CD4-positive, alpha-beta T cell treated with Interleukin-4 for 4 hours (primary cell): ENCODE measurements at regions not wholly inside any gene's neighbourhood (a gene's known extent, or its start where the extent isn't known, plus 50 kb on each side); places are given as distances from the start of the nearest gene placed in this dataset.
"Not testable (repeated sequence)": the region's sequence is repeated elsewhere in the genome, so short reads cannot be mapped to it uniquely, and the experiment has no call there.

ENCODE experiments used
- DNase-seq: peaks from one replicate; pipeline ENCODE4 v3.0.0-alpha.2; 2020

DNA sequence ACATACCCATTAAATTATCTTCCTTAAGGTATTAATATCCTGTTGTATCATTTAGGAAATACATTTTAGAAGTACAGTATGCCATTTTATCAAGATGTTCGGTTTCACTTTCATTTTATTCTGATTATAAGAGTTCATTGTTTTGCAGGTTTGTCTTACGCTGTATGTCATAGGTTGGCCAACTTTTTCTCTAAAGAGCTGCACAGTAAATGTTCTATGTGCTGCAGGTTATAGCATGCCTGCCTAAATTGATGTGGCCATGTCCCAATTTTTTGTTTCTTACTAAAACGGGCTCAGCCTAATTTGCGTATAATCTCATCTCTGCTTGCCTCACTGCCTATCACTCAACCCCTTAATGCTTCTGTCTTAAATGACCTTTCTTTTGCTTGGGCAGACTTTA is 126.4 kb downstream of the USP22 start:
- DNase-seq, result no peak

DNA sequence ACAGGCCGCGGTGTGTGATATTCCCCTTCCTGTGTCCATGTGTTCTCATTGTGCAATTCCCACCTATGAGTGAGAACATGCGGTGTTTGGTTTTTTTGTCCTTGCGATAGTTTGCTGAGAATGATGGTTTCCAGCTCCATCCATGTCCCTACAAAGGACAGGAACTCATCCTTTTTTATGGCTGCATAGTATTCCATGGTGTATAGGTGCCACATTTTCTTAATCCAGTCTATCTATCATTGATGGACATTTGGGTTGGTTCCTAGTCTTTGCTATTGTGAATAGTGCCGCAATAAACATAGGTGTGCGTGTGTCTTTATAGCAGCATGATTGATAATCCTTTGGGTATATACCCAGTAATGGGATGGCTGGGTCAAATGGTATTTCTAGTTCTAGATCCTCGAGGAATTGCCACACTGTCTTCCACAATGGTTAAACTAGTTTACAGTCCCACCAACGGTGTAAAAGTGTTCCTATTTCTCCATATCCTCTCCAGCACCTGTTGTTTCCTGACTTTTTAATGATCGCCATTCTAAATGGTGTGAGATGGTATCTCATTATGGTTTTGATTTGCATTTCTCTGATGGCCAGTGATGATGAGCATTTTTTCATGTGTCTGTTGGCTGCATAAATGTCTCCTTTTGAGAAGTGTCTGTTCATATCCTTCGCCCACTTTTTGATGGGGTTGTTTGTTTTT is 125.1 kb downstream of the USP22 start:
- not testable (repeated sequence) for DNase-seq

DNA sequence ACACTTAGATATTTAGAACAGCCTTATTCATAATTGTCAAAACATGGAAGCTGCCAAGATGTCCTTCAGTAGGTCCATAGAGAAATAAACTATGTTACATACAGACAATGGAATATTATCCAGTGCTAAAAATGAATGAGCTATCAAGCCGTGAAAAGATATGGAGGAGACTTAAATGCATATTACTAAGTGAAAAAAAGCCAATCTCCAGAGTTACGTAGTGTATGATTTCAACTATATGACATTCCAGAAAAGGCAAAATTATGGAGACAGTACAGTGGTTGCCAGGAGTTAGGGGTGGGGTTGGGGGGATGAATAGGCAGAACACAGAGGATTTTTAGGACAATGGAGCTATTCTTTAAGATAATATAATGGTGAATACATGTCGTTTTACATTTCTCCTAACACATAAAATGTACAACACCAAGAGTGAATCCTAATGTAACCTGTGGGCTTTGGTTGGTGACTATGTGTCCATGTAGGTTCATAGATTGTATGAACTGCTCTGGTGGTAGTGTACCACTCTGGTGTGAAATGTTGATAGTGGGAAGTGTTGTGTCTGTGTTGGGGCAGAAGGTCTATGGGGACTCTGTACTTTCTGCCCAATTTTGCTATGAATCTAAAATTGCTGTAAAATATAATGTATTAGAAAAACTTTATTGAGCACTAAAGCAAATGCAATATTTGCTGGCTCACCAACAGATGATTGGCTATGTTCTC is 122.6 kb downstream of the USP22 start:
- DNase-seq, result no peak

DNA sequence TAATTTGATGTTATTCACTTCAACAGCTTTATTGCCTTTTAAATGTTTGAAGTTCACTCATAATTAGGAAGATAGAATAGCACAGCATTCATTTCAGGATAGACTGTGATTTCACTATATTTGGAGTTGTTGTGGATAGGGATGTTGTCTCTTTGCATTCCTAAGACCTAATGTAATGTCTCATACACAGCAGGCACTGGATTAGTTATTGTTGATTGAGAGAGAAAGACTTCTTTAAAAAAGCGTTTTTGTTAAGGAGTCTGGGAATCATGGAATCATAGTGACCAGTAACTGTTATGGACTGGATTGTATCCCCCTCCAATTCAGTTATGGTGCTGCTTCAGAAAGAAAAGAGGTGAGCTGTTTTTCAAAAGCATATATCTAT is 122.0 kb downstream of the USP22 start:
- no peak for DNase-seq

DNA sequence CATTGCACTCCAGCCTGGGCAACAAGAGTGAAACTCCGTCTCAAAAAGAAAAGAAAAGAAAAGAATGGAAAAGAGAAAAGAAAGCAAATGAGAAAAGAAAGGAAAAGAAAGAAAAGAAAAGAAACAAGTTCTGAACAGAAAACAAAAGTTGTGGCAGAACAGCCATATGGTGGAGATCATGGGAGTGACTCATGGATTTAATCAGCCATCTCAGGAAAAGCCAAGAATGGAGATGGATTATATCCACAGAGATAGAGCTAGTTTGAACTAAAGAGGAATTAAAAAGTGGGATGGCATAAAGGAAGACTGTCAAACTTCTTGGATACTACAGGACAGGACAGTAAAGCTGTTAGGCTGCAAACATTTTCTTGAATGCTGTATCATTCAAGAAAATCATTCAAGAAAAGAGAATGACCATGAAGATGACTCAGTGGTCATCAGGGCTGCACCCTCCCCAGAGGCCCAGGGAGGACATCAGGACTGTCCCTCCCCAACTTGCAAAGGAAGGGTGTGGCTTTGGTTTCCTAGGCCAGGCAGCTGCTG is 120.6 kb downstream of the USP22 start:
- no peak for DNase-seq

DNA sequence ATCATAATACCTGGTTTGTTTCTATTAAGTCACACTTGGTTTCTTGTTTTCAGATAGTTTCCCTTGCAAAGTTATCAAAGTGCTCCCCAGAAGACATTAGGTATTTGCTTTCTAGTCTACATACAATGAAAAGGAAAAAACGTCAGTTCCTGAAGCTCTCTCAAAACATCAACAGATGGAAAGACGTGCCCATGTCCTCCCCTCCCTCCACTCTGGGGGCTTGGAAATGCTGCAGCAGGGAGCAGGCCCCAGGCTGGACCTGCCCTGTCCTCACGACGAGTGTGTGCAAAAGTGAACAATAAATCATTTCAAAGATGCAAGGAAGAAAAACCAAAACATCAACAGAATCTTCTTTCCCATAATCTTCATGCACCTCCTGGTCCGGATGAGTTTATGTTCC is 118.5 kb downstream of the USP22 start:
- DNase-seq, result no peak

DNA sequence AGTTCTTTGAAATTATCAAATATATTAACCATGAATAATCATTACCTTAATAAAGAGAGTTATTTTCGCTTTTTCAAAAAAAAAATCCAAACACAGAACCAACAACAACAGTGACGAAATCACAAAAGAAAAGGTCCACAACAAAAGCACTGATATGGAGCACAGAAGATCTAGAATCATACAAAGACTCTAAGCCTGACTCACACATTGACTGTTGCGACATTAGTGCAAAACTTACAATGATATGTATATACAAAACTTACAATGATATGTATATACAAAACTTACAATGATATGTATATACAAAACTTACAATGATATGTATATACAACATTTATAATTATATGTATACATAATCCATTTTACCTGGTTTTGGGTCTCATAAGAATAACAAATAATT is 117.7 kb downstream of the USP22 start:
- no peak for DNase-seq

DNA sequence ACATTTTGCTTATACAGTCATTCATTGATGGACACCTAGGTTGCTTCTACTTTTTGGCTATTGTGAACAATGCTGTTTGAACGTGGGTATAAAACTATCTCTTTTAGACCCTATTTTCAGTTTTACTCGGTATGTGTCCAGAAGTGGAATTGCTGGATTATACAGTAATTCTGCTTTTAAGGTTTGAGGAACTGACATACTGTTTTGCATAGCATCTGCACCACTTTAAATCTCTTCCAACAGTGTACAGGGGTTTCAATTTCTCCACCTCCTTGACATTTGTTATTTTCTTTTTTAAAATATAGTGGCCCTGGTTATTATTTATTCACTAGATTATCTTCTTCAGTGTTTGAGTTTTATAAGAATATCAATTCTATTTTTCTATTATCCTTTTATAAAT is 116.9 kb downstream of the USP22 start:
- no peak for DNase-seq

DNA sequence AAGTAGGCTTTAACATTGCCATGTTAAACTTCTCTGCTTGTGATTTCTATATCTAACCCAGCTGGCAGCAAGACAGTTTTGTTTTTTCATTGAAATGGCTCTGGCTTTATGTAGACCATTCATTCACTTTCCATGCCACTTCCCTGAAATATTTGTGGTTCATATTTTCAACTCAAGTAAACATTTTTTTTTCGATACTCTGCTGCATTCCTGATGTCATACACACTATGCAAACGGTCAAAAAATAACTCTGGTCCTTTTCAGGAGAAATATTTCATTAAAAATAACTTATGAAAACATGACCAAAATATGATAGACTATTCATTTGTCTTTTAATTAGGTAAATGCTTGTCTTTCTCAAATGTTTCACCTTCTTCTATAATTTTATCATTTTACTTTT is 116.3 kb downstream of the USP22 start:
- no peak for DNase-seq

DNA sequence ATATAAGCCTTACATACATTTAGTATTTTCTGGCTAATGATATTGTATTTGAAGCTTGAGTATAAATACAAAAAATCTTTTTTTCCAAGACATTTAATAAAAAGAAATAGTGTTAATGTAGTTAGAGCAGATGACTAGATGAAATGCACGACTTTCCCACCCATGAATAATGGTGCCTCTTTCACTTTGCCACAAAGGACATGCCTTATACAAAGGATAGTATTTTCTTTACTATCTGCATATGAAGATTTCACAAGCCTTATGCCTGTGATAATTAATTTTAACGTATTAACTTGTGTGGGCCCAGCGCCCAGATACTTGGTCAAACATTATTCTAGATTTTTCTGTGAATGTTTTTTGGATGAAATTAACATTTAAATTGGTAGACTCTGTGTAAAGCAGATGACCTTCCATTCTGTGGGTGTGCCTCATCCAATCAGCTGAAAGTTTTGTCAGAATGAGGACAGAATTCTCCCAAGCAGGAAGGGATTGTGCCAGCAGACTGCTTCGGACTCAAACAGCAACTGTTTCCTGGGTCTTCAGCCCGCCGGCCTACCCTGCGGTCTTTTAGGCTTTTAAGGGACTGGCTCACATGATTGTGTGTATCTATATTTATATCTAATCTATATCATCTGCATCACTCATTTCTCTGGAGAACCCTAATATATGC is 115.4 kb downstream of the USP22 start:
- no peak for DNase-seq

DNA sequence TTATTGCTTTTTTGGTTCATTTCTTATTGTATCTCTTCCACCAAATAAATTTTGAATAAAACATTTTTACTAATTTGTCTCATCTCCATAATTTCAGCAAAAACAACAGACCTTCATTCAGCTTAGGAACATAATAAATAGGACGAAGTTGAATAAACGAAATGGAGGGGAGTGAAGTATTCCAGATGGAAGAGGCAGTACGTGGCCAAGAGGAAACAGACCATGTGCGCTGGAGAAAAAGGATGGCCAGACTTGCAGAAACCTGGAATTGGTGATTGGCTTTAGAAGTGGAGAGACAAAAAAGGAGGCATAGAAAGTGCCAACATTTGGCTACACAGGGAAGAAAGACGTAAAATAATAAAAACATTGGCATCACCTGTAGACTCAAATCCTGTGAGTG is 113.5 kb downstream of the USP22 start:
- DNase-seq, result no peak

DNA sequence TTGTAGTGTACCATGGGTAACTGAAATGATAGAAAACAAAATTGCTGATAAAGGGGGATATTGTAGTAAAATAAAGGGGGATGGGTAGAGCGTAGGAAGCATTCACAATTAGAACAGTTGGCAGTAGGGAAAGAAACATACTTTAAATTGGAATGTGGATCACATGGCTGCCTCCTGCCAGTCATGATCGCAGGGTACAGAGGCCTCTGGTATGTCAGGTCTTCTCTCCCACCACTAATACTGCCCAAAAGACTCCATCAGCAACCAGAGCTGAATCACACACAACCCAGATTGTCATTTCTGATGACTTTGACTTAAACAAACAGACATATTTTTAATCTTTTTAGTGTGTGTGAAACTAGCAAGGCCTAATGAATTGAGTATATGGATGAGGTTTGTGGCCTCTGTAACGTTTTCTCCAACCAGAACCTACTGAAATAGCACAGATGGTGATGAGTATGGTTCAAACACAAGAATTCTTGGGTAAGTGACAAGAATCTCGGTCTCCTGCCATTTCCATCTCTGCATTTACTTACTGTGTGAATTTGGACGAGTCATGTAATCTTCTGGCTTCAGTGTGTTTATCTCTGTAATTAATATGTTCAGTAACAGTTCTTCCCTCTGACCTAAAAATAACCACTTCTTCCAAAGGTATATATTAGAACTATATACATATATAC is 112.6 kb downstream of the USP22 start:
- DNase-seq, result no peak

DNA sequence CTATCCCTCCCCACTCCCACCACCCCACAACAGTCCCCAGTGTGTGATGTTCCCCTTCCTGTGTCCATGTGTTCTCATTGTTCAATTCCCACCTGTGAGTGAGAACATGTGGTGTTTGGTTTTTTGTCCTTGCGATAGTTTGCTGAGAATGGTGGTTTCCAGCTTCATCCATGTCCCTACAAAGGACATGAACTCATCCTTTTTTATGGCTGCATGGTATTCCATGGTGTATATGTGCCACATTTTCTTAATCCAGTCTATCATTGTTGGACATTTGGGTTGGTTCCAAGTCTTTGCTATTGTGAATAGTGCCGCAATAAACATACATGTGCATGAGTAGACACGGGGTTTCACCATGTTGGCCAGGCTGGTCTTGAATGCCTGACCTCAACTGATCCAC is 109.8 kb downstream of the USP22 start:
- DNase-seq, result not testable (repeated sequence)

DNA sequence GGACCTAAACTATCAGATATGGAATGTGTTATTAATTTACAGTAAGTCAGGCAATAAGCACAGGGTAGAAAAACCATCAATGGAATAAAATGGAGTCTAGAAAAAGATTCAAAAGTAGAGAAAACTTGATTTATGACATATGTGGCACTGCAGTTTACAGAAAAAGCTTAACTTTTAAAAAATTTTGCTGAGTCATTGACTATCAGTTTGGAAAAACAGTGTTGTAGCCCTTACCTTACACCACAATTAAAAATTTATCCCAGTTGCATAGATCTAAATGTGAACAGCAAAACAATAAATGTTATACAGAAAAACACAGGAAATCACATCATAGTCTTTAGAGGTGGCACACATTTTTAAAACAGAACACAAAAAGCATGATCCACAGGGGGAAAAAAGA is 108.5 kb downstream of the USP22 start:
- DNase-seq, result no peak

DNA sequence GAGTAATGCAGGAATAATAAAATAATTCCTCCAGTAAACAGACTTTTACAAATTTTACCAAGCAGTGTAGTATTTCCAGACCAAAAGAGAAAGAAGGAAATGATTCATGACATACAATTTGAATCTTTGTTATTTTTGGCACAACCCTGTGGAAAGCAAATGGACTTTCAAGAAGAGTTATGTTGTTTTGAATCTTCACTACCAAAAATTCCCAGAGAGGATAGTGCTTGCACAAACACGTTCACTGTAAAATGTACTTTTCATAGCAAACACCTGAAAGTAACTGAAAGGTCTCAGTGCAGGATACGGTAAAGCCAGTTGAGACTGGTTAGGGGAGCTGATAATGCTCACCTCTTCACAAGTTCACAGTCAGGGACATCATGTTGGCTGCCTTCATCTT is 107.1 kb downstream of the USP22 start:
- no peak for DNase-seq

DNA sequence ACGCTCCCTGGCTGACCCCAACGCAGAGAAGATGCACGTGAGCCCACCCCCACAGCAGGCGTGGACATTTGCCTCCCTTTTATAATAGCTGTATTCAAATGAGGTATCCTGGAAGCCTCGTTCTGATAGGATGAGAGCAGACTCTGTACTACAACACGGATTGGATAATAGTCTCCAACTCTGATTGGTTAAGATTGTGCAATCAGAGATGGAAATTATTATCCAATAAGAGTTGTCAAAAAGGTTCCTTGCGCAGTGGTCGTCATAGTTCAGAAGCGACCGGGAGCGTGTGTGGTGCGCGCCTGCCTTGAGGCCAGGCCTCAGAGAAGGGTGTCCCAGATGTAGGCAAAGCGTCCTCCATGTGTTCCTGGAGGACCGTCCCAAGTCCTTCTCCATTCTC is 104.6 kb downstream of the USP22 start:
- DNase-seq, result no peak

DNA sequence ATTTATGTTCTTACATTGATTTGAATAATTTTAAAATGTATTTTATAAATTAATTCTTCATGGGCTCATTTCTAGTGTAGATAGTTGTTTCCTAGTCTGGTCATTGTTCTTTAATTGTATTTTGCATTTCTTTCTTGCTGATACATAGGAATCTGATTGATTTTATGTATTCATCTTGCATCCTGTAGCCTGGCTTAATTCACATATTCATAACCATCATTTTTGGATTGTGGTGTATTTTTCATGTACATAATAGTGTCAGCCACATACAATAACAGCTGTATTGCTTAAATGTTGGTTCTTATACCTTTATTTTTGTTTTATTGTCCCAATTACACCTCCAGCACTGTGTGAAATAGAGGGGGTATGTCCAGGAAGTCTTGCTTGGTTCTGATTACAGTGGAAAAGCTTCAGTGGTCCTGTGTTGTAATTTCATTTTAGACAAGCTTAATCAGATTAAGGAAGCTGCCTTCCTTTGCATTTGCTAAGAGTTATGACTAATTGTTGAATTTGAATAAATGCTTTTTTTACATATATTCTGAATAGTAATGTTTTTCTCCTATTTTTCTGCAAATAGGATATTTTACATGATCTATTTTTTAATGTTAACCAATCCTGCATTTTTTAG is 103.7 kb downstream of the USP22 start:
- no peak for DNase-seq

DNA sequence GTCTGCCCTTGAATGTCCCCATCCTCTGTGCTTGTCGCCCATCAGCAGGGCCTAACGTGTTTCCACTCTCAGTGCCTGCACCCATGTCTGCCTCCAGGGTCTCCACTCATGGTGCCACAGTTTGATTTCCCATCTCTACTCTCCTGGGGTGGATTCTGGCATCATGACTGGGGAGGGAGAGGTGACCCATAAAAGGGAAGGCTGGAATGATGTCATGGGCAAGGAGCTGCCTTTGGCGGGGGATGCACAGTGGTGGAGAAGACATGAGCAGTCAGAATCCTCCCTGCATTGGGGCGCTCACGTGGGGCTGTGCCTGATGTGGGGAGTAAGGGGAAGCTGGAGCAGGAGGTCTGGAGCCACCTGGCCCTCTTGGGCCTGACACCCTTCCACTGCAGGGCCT is 100.9 kb downstream of the USP22 start:
- DNase-seq, result no peak

DNA sequence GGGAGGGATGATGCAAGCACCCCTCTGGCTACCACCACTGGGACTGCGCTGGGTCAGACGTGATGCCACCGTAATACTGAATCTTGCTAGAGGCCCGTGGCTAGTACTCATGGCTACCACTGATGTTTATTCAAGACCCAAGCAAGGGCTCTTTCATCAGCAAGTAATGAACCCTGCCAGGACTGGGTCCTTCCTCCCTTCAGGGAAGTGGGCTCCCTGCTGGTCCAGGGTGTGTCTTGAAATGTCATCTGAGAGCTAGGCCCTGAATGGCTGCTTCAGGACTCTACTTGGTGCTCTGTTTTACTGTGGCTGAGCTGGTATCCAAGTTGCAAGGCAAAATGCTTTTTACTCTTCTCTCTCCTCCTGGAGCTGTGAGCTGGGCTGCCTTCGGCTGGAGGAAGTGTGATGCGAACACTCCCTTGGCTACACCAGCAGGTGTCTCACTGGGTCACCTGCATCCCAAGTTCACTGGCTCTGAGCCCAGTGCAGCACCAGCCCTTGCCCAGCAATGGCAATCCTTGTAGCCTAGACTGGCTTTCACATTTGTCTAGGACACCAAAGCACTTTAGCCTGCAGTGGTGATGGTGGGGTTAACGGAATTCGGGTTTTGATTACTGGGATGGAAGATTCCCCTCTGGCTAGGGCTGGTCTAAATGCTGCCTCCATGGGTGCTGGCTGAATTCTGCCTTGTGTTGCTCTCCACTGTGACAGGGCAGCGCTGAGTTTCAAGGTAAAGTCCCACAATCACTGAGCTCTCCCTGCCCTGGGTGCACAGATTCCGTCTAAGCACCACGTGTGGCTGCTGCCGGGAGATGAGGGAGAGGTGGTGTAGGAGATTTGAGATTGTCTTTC is 98.6 kb downstream of the USP22 start:
- no peak for DNase-seq

DNA sequence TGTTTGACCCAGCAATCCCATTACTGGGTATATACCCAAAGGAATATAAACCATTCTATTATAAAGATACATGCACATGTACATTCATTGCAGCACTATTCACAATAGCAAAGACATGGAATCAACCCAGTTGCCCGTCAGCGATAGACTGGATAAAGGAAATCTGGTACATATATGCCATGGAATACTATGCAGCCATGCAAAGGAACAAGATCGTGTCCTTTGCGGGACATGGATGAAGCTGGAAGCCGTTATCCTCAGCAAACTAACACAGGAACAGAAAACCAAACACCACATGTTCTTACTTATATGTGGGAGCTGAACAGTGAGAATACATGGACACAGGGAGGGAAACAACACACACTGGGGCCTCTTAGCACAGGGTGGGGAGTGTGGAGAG is 95.1 kb downstream of the USP22 start:
- not testable (repeated sequence) for DNase-seq

DNA sequence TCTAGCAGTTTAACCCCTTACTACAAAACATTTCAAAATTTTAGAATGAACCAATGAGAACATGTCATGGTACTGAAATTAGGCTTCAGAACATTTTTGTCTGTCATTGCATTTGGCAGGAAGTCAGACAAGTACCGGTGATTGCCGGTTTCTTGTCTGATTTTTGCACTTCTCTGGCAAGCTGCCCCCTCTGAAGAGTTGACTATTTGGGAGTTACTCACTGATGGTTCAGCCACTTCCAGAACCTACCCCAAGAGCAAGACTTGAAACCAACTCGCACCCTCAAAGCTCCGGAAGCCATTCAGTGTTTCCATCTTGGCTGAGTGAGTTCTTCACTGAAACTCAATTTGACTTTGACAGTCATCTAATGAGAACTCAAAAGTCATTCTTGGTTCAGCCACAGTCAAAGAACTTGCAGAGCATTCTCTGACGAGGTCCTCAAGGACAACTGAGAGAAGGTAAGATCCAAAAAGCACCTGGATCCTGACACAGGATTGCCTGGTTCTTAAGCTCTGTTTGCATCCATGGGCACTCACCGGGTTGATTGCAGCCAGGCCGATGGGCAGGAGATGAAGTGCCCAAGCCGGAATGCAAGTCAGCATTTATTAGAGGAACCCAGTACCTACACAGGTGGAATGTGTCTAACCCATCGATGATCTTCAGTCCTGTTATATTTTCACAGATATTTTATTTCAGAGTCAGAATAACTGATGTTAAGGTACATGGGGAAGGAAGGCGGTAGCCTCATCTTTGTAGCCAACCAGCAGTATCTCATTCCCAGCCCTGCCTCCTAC is 93.6 kb downstream of the USP22 start:
- DNase-seq, result no peak
